Heart right ventricle (tissue), 16 donors: ENCODE measurements at regions not wholly inside any gene's neighbourhood (a gene's known extent, or its start where the extent isn't known, plus 50 kb on each side); places are given as distances from the start of the nearest gene placed in this dataset.

Experiments
- ATAC-seq, 8 donors: fragments of 200-7000 bp; cut with Tn5 transposase; one replicate each; pipeline ENCODE4 v1.9.1; 2020; ENCODE audit warnings: mild to moderate bottlenecking in 8 of 8, moderate library complexity in 8 of 8, moderate number of reproducible peaks in 1 of 8
- DNase-seq, 2 donors: peaks; one replicate each; pipeline ENCODE4 v3.0.0-alpha.2; 2020
- H3K27ac ChIP-seq, 10 donors: fragments of 200-600 bp; sonication (generic) in 2 of 10; one replicate each; pipeline versions ENCODE4 v1.5.0 to v1.8.0; 2020 to 2022; ENCODE audit warnings: mild to moderate bottlenecking in 3 of 10
- H3K27me3 ChIP-seq, 7 donors: fragments of 200-600 bp; one replicate each; pipeline ENCODE4 v1.8.0; 2021 to 2022; ENCODE audit warnings: mild to moderate bottlenecking in 2 of 7
- H3K36me3 ChIP-seq, 9 donors: fragments of 200-600 bp; sonication (generic) in 1 of 9; one replicate each; pipeline versions ENCODE4 v1.5.0 to v1.8.0; 2020 to 2022; ENCODE audit warnings: mild to moderate bottlenecking in 2 of 9
- H3K4me1 ChIP-seq, 9 donors: fragments of 200-600 bp; sonication (generic) in 1 of 9; one replicate each; pipeline versions ENCODE4 v1.5.0 to v1.8.0; 2020 to 2022; ENCODE audit warnings: mild to moderate bottlenecking in 4 of 9
- H3K4me3 ChIP-seq, 10 donors: fragments of 200-600 bp; sonication (generic) in 2 of 10; one replicate each; pipeline versions ENCODE4 v1.5.0 to v1.8.0; 2020 to 2022; ENCODE audit warnings: mild to moderate bottlenecking in 7 of 10, moderate library complexity in 2 of 10
- H3K9me3 ChIP-seq, 11 donors: fragments of 200-600 bp in 10 of 11; sonication (generic) in 2 of 11; one replicate each; pipeline versions ENCODE4 v1.5.0 to v1.8.0; 2013 to 2022; ENCODE audit warnings: mild to moderate bottlenecking in 2 of 11, control low read depth in 1 of 11, moderate library complexity in 1 of 11
- WGBS, 2 donors: extraction: QIAGEN DNeasy Blood & Tissue Kit; methylation state at CpG; one replicate each; pipeline ENCODE4 v1.1.7; 2013; ENCODE audit warnings: inconsistent platforms in 1 of 2; 5-methylcytosine and 5-hydroxymethylcytosine counted together
- intact Hi-C, 10 donors: fragments of 100-400 bp; cut with DNase I; formaldehyde crosslinking; loops; one replicate each; pipeline versions ENCODE4 v1.11.1 to v1.14.2; 2022
- TF ChIP-seq, protein P1 (sequence below), 9 donors: fragments of 200-600 bp; sonication (generic) in 2 of 9; IDR thresholded peaks; one replicate each; pipeline versions ENCODE4 v1.5.0 to v1.8.0; 2021 to 2022; ENCODE audit warnings: antibody characterized with exemption in 9 of 9, mild to moderate bottlenecking in 5 of 9, moderate library complexity in 1 of 9
- donor health status: Arrhythmogenic right ventricular cardiomyopathy.
- donor health status: ischemic (EF 13 %, LVEDD 7.1; RV severe dilation, severe dysfunction).
- donor health status: healthy with polysubstance abuse.
- donor health status: DM: no; HTN: yes; CAD: no.
- donor health status: DM: no; HTN: no; CAD: no.
- donor health status: ischemic (EF 25% LVEDD 6.9; RV normal size, moderate dysfunction).
- donor health status: ischemic (EF 25% LVEDD 5.7; RV mildly dilated, moderate dysfunction).
- donor health status: healthy.
- donor health status: DM: yes; HTN: yes; CAD: no.
- donor health status: Ischemic cardiomyopathy.
- donor health status: ischemic (EF 35%, LVEDD 5.7; RV mildly dilated, moderate dysfunction).
- donor health status: nonischemic (EF 11% LVEDD 7.7; RV severe dilation, severe dysfunction).
- donor health status: DM: yes; HTN: yes; CAD: no.
- donor health status: PGD.
- donor health status: ischemic (EF 29% LVEDD 5.4; RV normal size, mild dysfunction).
- donor health status: nonischemic (EF 23%, LVEDD 6.1; RV moderate dilation, normal function).

DNA sequence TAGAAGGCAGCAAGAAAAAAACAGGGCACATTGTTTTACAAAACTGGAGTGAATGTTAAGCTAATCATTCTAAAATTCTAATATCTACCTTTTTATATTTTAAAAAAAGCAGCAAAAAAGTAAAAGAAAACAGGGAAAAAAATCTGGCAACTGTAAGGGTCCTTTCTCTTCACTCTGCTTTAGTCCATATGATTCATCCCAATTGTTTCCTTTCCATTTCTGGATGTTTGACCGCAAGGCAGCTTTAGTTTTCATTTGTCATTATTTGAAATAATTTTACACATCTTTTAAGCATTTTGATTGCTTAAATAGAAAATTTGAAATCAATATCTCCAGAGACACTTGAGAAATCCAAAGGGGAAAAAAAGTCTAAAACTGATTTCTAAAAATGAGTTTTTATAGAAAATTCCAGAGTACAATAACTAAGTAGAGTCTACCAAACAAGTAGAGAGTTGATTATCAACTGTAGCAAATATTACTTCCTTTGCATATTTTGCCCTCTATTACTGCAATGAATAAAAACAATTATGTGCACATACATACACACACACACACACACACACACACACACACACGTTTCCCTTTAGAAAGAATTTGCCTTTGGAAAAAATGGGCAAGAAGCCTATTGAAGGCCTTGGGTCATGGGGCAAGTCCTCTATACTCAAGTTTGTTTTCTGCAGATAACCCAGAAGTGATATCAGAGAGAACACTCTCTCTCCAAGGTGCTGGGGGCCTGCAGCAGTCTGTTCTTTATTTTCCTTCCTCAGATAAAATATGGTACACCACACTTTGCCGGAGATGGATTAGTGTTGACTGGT, 259.7 kb downstream of the HACE1 start:
- no peaks in the 10 kb centered on the region for H3K27me3 ChIP-seq
- no peaks in the 10 kb centered on the region for H3K9me3 ChIP-seq
- intact Hi-C loops = no loop called here
- no peak for DNase-seq
- no peak overlapping the region for H3K27ac ChIP-seq
- no peak overlapping the region for H3K4me3 ChIP-seq
- 55 to 64% methylated on average over 3 of the region's 3 CpGs for WGBS, 2 donors
- no peaks in the 10 kb centered on the region for H3K36me3 ChIP-seq
- no peak for ATAC-seq
- TF ChIP-seq, protein P1, sequence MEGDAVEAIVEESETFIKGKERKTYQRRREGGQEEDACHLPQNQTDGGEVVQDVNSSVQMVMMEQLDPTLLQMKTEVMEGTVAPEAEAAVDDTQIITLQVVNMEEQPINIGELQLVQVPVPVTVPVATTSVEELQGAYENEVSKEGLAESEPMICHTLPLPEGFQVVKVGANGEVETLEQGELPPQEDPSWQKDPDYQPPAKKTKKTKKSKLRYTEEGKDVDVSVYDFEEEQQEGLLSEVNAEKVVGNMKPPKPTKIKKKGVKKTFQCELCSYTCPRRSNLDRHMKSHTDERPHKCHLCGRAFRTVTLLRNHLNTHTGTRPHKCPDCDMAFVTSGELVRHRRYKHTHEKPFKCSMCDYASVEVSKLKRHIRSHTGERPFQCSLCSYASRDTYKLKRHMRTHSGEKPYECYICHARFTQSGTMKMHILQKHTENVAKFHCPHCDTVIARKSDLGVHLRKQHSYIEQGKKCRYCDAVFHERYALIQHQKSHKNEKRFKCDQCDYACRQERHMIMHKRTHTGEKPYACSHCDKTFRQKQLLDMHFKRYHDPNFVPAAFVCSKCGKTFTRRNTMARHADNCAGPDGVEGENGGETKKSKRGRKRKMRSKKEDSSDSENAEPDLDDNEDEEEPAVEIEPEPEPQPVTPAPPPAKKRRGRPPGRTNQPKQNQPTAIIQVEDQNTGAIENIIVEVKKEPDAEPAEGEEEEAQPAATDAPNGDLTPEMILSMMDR (IDR thresholded peaks at IDR 0.05) = no peak
- peaks cover 0 to 29% (median 0%) of the 10 kb centered on the region in 9 donors for H3K4me1 ChIP-seq

DNA sequence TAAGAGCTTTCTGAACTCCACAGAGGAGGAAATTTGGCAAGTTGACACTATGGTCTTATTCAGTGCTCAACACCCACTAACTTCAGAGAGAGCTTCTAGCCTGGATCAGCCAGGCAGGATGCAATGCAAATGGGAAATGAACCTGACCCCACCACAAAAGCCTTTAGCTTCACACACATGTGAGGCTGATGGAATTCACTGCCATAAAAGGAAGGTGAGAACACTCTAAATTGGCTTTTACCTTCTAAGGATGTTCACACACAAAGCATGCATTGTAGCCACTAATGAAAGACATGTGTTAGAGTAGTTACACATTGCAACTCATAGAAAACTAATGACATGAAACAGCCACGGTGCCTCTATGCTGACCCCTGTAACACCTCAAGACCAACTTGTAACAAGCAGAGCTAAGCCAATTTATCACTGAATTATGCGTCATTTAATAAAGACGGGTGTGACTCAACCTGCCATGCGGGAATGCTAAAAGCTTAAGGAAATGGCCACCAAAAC, 262.1 kb downstream of the HACE1 start:
- Histone ChIP-seq H3K9me3 (no peaks in the 10 kb centered on the region), H3K27ac (no peak overlapping the region), H3K27me3 (peaks cover 0 to 4% (median 0%) of the 10 kb centered on the region in 7 donors), H3K4me1 (peaks cover 0 to 22% (median 0%) of the 10 kb centered on the region in 9 donors), H3K4me3 (no peak overlapping the region), H3K36me3 (no peaks in the 10 kb centered on the region)
- 44 to 58% methylated on average over 4 of the region's 4 CpGs for WGBS, 2 donors
- intact Hi-C loops = no loop called here
- TF ChIP-seq, protein P1 (IDR thresholded peaks at IDR 0.05) = no peak
- DNase-seq (no peak), ATAC-seq (no peak)

DNA sequence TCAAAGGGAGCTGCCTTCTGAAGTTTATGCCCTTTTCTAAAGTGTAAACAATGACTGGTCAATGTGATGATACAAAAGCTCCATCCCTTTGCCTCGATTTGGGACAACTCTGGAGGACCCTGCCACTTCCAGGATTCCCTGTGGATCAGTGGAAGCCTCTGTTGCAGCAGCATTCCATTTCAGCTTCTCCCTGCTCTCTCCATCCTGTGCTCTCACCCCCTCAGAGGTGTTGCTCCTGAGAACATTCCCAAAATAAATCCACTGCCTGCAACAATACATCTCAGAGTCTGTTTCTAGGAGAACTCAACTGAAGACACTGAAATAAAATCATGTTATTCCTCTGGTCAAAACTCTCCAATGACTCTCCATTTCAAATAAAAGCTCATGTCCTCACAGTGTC, 263.6 kb downstream of the HACE1 start:
- intact Hi-C loops = no loop called here
- DNase-seq (no peak), ATAC-seq (no peak)
- H3K36me3 ChIP-seq = no peaks in the 10 kb centered on the region
- H3K27me3 ChIP-seq = peaks cover 0 to 4% (median 0%) of the 10 kb centered on the region in 7 donors
- TF ChIP-seq, protein P1 (IDR thresholded peaks at IDR 0.05) = no peak
- WGBS, 2 donors = 36 to 86% methylated on average over 1 of the region's 1 CpG
- no peak overlapping the region for H3K4me3 ChIP-seq
- peaks cover 0 to 11% (median 0%) of the 10 kb centered on the region in 9 donors for H3K4me1 ChIP-seq
- H3K9me3 ChIP-seq = no peaks in the 10 kb centered on the region
- no peak overlapping the region for H3K27ac ChIP-seq

DNA sequence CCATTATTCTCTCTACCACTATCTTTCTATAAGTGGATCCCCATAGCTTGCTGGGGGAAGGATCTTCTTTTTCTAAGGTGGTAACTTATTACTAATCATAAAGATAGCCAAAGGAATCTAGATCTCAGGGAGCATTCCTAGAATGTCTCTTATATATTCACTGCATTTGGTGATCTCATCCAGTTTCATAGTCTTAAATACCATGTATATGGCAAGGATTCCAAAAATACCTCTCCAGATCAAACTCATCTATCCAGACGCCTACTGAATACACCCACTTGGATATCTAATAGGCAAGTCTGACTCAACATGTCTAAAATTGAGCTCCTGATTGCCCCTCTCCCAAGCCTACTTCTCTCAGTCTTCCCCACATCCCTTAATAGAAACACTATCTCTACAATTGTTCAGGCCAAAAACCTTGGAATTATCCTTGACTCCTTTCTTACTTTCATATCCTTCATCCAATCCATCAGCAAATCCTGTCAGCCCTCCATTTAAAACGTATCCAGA, 264.4 kb downstream of the HACE1 start:
- no peaks in the 10 kb centered on the region for H3K36me3 ChIP-seq
- no peak overlapping the region for H3K27ac ChIP-seq
- H3K4me1 ChIP-seq = peaks cover 0 to 6% (median 0%) of the 10 kb centered on the region in 9 donors
- no peaks in the 10 kb centered on the region for H3K9me3 ChIP-seq
- TF ChIP-seq, protein P1 (IDR thresholded peaks at IDR 0.05) = no peak
- ATAC-seq = no peak
- DNase-seq = no peak
- intact Hi-C loops = no loop called here
- peaks cover 0 to 4% (median 0%) of the 10 kb centered on the region in 7 donors for H3K27me3 ChIP-seq
- H3K4me3 ChIP-seq = no peak overlapping the region
- WGBS, 2 donors = 71 to 72% methylated on average over 2 of the region's 2 CpGs
